Naive B cell (primary cell): ENCODE measurements at regions not wholly inside any gene's neighbourhood (a gene's known extent, or its start where the extent isn't known, plus 50 kb on each side); places are given as distances from the start of the nearest gene placed in this dataset.
"Not testable (repeated sequence)": the region's sequence is repeated elsewhere in the genome, so short reads cannot be mapped to it uniquely, and the experiment has no call there.

Experiments
- ATAC-seq, 2 donors: fragments of 150-1000 bp; cut with Tn5 transposase; 2 replicates each; pipeline ENCODE4 v1.10.0; 2021; ENCODE audit warnings: low read depth in 2 of 2, mild to moderate bottlenecking in 2 of 2, moderate library complexity in 2 of 2
- DNase-seq: peaks from one replicate; pipeline ENCODE4 v3.0.0; 2022
- H3K27ac Mint-ChIP-seq, 6 donors: one replicate each; pipeline ENCODE4 v1.8.0; 2020 to 2022; ENCODE audit warnings: mild to moderate bottlenecking in 6 of 6, mixed read lengths in 6 of 6, moderate library complexity in 5 of 6, inconsistent platforms in 2 of 6
- H3K27me3 Mint-ChIP-seq, 3 donors: one replicate each; pipeline ENCODE4 v1.8.0; 2021 to 2022; ENCODE audit warnings: mixed read lengths in 3 of 3, mild to moderate bottlenecking in 1 of 3
- H3K36me3 Mint-ChIP-seq, 2 donors: one replicate each; pipeline ENCODE4 v1.8.0; 2020 to 2022; ENCODE audit warnings: mixed read lengths in 2 of 2, inconsistent platforms in 1 of 2, mild to moderate bottlenecking in 1 of 2
- H3K4me1 Mint-ChIP-seq, 3 donors: one replicate each; pipeline ENCODE4 v1.8.0; 2020 to 2022; ENCODE audit warnings: mixed read lengths in 3 of 3, inconsistent platforms in 1 of 3, mild to moderate bottlenecking in 1 of 3, moderate library complexity in 1 of 3
- H3K4me3 Mint-ChIP-seq, 8 donors: one replicate each; pipeline ENCODE4 v1.8.0; 2020 to 2022; ENCODE audit warnings: mild to moderate bottlenecking in 8 of 8, mixed read lengths in 8 of 8, moderate library complexity in 8 of 8, inconsistent platforms in 2 of 8
- H3K9me3 Mint-ChIP-seq, 7 donors: one replicate each; pipeline ENCODE4 v1.8.0; 2020 to 2022; ENCODE audit warnings: mixed read lengths in 7 of 7, mild to moderate bottlenecking in 5 of 7, inconsistent platforms in 2 of 7, moderate library complexity in 1 of 7

DNA sequence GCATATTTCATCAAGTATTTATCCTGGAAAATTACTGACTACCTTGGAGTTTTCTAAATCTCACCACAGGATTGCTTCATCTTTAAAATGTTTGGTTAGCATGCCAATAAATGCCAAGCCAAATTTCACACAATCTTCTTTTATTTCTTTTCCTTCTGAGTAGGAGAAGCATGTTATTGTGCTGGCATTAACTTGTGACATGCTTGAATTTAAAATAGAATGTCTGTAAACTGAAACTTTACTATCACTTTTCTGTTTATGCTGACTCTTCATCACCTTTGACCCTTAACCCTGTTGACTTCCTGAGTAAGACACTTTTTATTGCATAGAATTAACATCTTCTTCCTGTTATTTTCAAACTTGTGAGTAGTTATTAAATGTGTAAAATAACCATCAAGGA, 56.2 kb upstream of the LRRTM4 start:
- no peaks in the 10 kb centered on the region for H3K4me1 Mint-ChIP-seq
- ATAC-seq (no peak), DNase-seq (no peak)
- no peaks in the 10 kb centered on the region for H3K36me3 Mint-ChIP-seq
- no peak overlapping the region for H3K4me3 Mint-ChIP-seq
- H3K27me3 Mint-ChIP-seq = no peaks in the 10 kb centered on the region
- no peak overlapping the region for H3K27ac Mint-ChIP-seq
- H3K9me3 Mint-ChIP-seq = peaks cover 0 to 4% (median 2%) of the 10 kb centered on the region in 7 donors

DNA sequence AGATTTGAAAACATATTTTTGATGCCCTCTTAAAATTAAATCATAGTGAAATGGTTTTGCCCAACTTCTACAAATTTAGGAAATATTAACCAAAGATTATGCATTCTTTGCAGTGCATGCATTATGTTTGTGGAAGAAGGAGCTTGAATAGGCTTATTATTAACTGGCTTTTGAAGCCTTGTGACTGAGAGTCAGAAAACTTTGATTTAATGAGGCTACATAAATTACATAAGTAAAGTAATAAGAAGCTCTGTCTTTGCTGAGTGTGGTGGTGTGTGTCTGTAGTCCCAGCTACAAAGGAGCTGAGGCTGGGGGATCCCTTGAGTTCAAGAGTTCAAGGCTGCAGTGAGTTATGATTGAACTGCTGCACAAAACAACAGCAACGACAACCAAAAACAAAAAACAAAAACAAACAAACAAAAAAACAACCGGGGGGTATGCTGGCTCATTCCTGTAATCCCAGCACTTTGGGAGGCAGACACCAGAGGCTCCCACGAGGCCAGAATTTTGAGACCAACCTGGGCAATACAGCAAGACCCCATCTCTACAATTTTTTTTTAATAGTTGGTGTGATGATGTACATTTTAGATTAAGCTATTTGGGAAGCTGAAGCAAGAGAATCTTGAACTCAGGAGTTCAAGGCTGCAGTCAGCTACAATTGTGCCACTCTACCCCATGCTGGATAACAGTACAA, 57.0 kb upstream of the LRRTM4 start:
- DNase-seq = no peak
- Mint-ChIP-seq H3K4me3 (no peak overlapping the region), H3K9me3 (peaks cover 0 to 7% (median 5%) of the 10 kb centered on the region in 7 donors), H3K4me1 (no peaks in the 10 kb centered on the region), H3K27me3 (no peaks in the 10 kb centered on the region), H3K36me3 (no peaks in the 10 kb centered on the region), H3K27ac (no peak overlapping the region)
- no peak for ATAC-seq

DNA sequence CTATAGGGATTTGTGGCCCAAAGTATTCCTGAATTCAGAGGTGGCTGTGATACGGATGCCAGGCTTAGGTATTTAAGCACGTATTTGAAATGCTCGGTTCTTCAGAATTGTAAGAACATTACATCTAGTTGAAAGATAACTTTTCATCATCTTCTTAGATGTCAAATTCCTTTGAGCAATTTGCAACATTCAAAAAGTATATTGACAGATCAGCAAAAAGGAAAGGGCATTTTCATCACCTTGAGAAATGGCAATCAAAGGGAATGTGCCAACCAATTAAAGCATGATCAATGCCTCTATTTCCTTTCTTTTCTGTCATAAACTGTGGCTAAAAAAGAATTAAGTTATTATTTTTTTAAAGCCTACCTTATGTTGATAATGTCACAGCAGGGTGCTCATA, 66.3 kb upstream of the LRRTM4 start:
- no peak overlapping the region for H3K27ac Mint-ChIP-seq
- H3K36me3 Mint-ChIP-seq = no peaks in the 10 kb centered on the region
- no peaks in the 10 kb centered on the region for H3K27me3 Mint-ChIP-seq
- no peak overlapping the region for H3K4me3 Mint-ChIP-seq
- ATAC-seq (no peak), DNase-seq (no peak)
- peaks cover 0 to 15% (median 7%) of the 10 kb centered on the region in 7 donors for H3K9me3 Mint-ChIP-seq
- H3K4me1 Mint-ChIP-seq = no peaks in the 10 kb centered on the region

GRCh38 chr2:77590298-77590917, 68.2 kb upstream of the LRRTM4 start:
- DNase-seq (no peak), ATAC-seq (no peak)
- H3K9me3 Mint-ChIP-seq = peaks cover 0 to 9% (median 5%) of the 10 kb centered on the region in 7 donors
- no peaks in the 10 kb centered on the region for H3K36me3 Mint-ChIP-seq
- no peak overlapping the region for H3K4me3 Mint-ChIP-seq
- H3K27me3 Mint-ChIP-seq = no peaks in the 10 kb centered on the region
- no peak overlapping the region for H3K27ac Mint-ChIP-seq
- no peaks in the 10 kb centered on the region for H3K4me1 Mint-ChIP-seq

- not testable (repeated sequence) for H3K4me3 Mint-ChIP-seq, ATAC-seq, H3K27ac Mint-ChIP-seq, DNase-seq, H3K4me1 Mint-ChIP-seq, H3K36me3 Mint-ChIP-seq, H3K27me3 Mint-ChIP-seq
- H3K9me3 Mint-ChIP-seq = peaks cover 0 to 10% (median 5%) of the 10 kb centered on the region in 7 donors
These were observed 70.8 kb upstream of the LRRTM4 start for GRCh38 chr2:77592955-77593354.

DNA sequence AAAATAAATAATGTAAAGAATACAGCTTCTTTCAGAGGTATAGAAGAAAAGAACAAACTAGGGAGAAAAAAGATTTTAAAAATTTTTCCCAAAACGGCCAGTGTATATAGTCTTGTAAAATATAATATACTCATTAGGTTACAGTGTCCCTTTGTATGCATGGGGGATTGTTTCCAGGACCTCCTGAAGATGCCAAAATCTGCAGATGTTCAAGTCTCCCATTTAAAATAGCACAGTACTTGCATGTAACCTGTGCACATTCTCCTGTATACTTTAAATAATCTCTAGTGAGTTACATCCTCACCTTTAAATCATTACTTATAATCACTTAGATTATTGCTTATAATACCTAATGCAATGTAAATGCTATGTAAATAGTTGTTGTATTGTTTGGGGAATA, 80.6 kb upstream of the LRRTM4 start:
- Mint-ChIP-seq H3K4me1 (no peaks in the 10 kb centered on the region), H3K27ac (no peak overlapping the region), H3K27me3 (no peaks in the 10 kb centered on the region), H3K36me3 (no peaks in the 10 kb centered on the region), H3K4me3 (no peak overlapping the region), H3K9me3 (peaks cover 0 to 9% (median 3%) of the 10 kb centered on the region in 7 donors)
- DNase-seq (no peak), ATAC-seq (no peak)

- DNase-seq = no peak
- H3K36me3 Mint-ChIP-seq = no peaks in the 10 kb centered on the region
- ATAC-seq = no peak
- H3K4me1 Mint-ChIP-seq = no peaks in the 10 kb centered on the region
- no peak overlapping the region for H3K27ac Mint-ChIP-seq
- peaks cover 0 to 8% (median 4%) of the 10 kb centered on the region in 7 donors for H3K9me3 Mint-ChIP-seq
- no peak overlapping the region for H3K4me3 Mint-ChIP-seq
- no peaks in the 10 kb centered on the region for H3K27me3 Mint-ChIP-seq
These were observed 83.1 kb upstream of the LRRTM4 start for GRCh38 chr2:77604953-77605929.

DNA sequence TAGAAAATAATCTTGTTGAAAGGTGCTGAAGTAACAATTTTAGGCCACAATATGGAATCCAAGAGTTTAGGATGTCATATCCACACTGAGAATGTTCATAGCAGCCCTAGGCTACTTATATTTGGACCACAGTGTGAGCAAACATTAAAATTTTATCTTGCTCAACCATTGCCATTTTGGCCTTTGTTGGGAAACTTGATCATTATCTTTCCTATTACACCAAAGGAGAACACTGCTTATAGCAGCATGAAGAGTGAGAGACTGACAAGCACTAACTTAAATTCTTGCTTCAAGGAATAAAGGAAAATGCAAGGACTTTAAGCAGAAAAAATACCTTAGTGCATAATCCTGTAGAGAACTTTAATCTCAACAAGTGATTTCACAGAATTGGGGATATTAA, 86.3 kb upstream of the LRRTM4 start:
- no peaks in the 10 kb centered on the region for H3K36me3 Mint-ChIP-seq
- ATAC-seq (no peak), DNase-seq (no peak)
- H3K27ac Mint-ChIP-seq = no peak overlapping the region
- H3K9me3 Mint-ChIP-seq = peaks cover 0 to 14% (median 6%) of the 10 kb centered on the region in 7 donors
- H3K4me1 Mint-ChIP-seq = no peaks in the 10 kb centered on the region
- no peaks in the 10 kb centered on the region for H3K27me3 Mint-ChIP-seq
- no peak overlapping the region for H3K4me3 Mint-ChIP-seq

- no peaks in the 10 kb centered on the region for H3K36me3 Mint-ChIP-seq
- H3K4me3 Mint-ChIP-seq = no peak overlapping the region
- no peak for DNase-seq
These were observed 107.4 kb upstream of the LRRTM4 start for GRCh38 chr2:77629539-77629938.

DNA sequence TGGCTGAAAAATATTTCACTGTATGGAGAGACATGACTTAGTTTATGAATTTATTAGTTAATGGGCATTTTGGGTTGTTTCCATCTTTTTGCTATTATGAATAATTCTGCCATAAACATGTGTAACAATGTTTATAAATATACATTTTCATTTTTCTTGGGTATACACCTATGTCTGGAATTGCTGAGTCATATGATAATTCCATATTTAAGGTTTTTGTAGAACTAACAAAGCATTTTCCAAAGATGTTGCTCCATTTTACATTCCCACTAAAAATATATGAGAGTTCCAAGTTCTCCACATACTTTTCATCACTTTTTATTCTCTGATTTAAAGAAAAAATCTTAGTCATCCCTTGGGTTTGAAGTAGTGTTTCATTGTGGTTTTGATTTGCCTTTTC, 108.8 kb upstream of the LRRTM4 start:
- H3K4me1 Mint-ChIP-seq = no peaks in the 10 kb centered on the region
- H3K27me3 Mint-ChIP-seq = no peaks in the 10 kb centered on the region
- DNase-seq (no peak), ATAC-seq (no peak)
- no peak overlapping the region for H3K4me3 Mint-ChIP-seq
- peaks cover 0 to 21% (median 4%) of the 10 kb centered on the region in 7 donors for H3K9me3 Mint-ChIP-seq
- no peaks in the 10 kb centered on the region for H3K36me3 Mint-ChIP-seq
- H3K27ac Mint-ChIP-seq = no peak overlapping the region

More at GRCh38 chr2:77629539-77629938, 107.4 kb upstream of the LRRTM4 start:
- Mint-ChIP-seq H3K27ac (no peak overlapping the region), H3K27me3 (no peaks in the 10 kb centered on the region), H3K4me1 (no peaks in the 10 kb centered on the region), H3K9me3 (peaks cover 0 to 21% (median 4%) of the 10 kb centered on the region in 7 donors)
- ATAC-seq = no peak

GRCh38 chr2:77633601-77634000, 111.4 kb upstream of the LRRTM4 start:
- no peaks in the 10 kb centered on the region for H3K27me3 Mint-ChIP-seq
- H3K4me1 Mint-ChIP-seq = no peaks in the 10 kb centered on the region
- H3K27ac Mint-ChIP-seq = no peak overlapping the region
- ATAC-seq (no peak), DNase-seq (no peak)
- no peak overlapping the region for H3K4me3 Mint-ChIP-seq
- H3K9me3 Mint-ChIP-seq = peaks cover 2 to 21% (median 5%) of the 10 kb centered on the region in 7 donors
- no peaks in the 10 kb centered on the region for H3K36me3 Mint-ChIP-seq

DNA sequence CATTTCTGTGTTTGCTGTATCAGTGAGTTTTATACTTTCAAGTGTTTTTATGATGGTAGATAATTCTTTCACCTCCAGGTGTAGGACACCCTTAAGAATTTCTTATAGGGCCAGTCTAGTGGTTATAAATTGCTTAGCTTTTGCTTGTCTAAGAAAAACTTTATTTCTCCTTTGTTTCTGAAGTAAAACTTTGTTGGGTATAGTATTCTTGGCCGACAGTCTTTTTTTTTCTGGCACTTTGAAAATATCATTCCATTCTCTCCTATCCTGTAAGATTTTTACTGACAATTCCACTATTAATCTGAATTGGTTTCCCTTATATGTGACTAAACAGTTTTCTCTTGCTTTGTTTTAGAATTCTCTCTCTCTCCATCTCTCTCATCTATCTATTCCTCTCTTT, 118.7 kb upstream of the LRRTM4 start:
- no peak overlapping the region for H3K27ac Mint-ChIP-seq

GRCh38 chr2:77642339-77642738, 120.2 kb upstream of the LRRTM4 start:
- Mint-ChIP-seq H3K4me3 (no peak overlapping the region), H3K36me3 (no peaks in the 10 kb centered on the region), H3K4me1 (no peaks in the 10 kb centered on the region), H3K9me3 (peaks cover 12 to 21% (median 15%) of the 10 kb centered on the region in 7 donors), H3K27me3 (no peaks in the 10 kb centered on the region), H3K27ac (no peak overlapping the region)
- no peak for ATAC-seq
- DNase-seq = no peak

More for the DNA sequence above, 118.7 kb upstream of the LRRTM4 start:
- Mint-ChIP-seq H3K4me3 (no peak overlapping the region), H3K27me3 (no peaks in the 10 kb centered on the region), H3K4me1 (no peaks in the 10 kb centered on the region), H3K9me3 (peaks cover 12 to 21% (median 16%) of the 10 kb centered on the region in 7 donors), H3K36me3 (no peaks in the 10 kb centered on the region)
- ATAC-seq (no peak), DNase-seq (no peak)
